ENCODE measurements at regions not wholly inside any gene's neighbourhood (a gene's known extent, or its start where the extent isn't known, plus 50 kb on each side); places are given as distances from the start of the nearest gene placed in this dataset.

GRCh38 chrX:43586830-43587229 lies 69.3 kb upstream of the MAOA start:
- H3F3A ChIP-seq (replicated peaks; ENCODE audit: low read depth) = no peaks in the 10 kb centered on the region
- no peak overlapping the region for H3K4me2 ChIP-seq
- H4K20me1 ChIP-seq (replicated peaks; ENCODE audit: insufficient read depth) = no peaks in the 10 kb centered on the region
- no peak overlapping the region for H3K4me3 Mint-ChIP-seq
- no peaks in the 10 kb centered on the region for H3K4me1 ChIP-seq (ENCODE audit: insufficient read depth)
- H3K9me2 ChIP-seq (ENCODE audit: insufficient read depth) = no peaks in the 10 kb centered on the region
- TF ChIP-seq ZNF331 (CRISPR knock-in tag; IDR thresholded peaks at IDR 0.05; ENCODE audit: low read depth) (no peak), NANOG (IDR thresholded peaks at IDR 0.05; ENCODE audit: borderline replicate concordance) (no peak), REST (IDR thresholded peaks at IDR 0.05; ENCODE audit: unreplicated experiment) (no peak), ETS1 (IDR thresholded peaks at IDR 0.05) (no peak), POLR2AphosphoS5 (IDR thresholded peaks at IDR 0.05; ENCODE audit: low read depth) (no peak), JUNB (IDR thresholded peaks at IDR 0.05; ENCODE audit: unreplicated experiment) (no peak), CREB1 (CRISPR knock-in tag; IDR thresholded peaks at IDR 0.05; ENCODE audit: low read depth) (no peak), ZNF114 (CRISPR knock-in tag; IDR thresholded peaks at IDR 0.05) (no peak), EZH2 (IDR thresholded peaks at IDR 0.05; ENCODE audit: low read depth, unreplicated experiment) (no peak), ZNF462 (CRISPR knock-in tag; IDR thresholded peaks at IDR 0.05) (no peak), EZH2phosphoT487 (IDR thresholded peaks at IDR 0.05; ENCODE audit: unreplicated experiment) (no peak), STAT1 (IDR thresholded peaks at IDR 0.05; ENCODE audit: unreplicated experiment) (no peak), CTCF (conservative IDR thresholded peaks at IDR 0.05; ENCODE audit: low read depth in 2 of 2) (no peak)
- no peaks in the 10 kb centered on the region for H3K27me3 ChIP-seq (ENCODE audit: insufficient read depth)
- H3K27ac Mint-ChIP-seq = no peak overlapping the region
- no peaks in the 10 kb centered on the region; the same call in 2 of the 3 replicates for H3K9me3 Mint-ChIP-seq
- H2AFZ ChIP-seq = no peak overlapping the region
- H3K36me3 ChIP-seq (ENCODE audit: insufficient read depth) = no peaks in the 10 kb centered on the region
- no peak overlapping the region for H3K4me3 ChIP-seq
- no peaks in the 10 kb centered on the region for H3K4me1 Mint-ChIP-seq
- H3K27ac ChIP-seq (ENCODE audit: low read depth) = no peak overlapping the region
- no peaks in the 10 kb centered on the region for H3K27me3 Mint-ChIP-seq (ENCODE audit: insufficient read depth, low read depth, poor library complexity)
- no peaks in the 10 kb centered on the region for H3K79me2 ChIP-seq (replicated peaks; ENCODE audit: insufficient read depth)
- DNase-seq (ENCODE audit: low spot score) (no peak), ATAC-seq (no peak)
- no peaks in the 10 kb centered on the region for H3K36me3 Mint-ChIP-seq (ENCODE audit: low read depth)

Measured in GM23338 (cell line).